ENCODE measurements at regions not wholly inside any gene's neighbourhood (a gene's known extent, or its start where the extent isn't known, plus 50 kb on each side); places are given as distances from the start of the nearest gene placed in this dataset.

DNA sequence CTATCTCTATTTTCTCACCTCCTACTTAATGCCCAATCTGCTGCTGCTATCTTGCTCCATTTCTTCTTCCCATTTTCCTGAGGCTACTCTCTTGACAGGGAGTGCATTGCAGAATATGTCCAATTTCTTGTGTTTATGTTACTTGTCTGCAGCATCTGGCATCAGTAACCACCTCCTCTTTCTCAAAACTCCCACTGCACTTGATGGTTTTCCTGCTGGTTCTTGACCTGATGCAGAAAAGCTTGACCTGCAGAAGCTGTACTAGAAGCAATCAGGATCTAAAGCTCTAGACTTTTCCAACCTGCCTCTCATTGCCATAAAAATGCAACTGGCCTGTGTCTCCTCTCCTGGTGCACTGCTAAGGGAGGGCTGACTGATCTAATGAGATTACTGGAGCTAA lies 287.8 kb downstream of the ZEB1 start:
- DNase-seq (ENCODE audit: low spot score): no peak

DNA sequence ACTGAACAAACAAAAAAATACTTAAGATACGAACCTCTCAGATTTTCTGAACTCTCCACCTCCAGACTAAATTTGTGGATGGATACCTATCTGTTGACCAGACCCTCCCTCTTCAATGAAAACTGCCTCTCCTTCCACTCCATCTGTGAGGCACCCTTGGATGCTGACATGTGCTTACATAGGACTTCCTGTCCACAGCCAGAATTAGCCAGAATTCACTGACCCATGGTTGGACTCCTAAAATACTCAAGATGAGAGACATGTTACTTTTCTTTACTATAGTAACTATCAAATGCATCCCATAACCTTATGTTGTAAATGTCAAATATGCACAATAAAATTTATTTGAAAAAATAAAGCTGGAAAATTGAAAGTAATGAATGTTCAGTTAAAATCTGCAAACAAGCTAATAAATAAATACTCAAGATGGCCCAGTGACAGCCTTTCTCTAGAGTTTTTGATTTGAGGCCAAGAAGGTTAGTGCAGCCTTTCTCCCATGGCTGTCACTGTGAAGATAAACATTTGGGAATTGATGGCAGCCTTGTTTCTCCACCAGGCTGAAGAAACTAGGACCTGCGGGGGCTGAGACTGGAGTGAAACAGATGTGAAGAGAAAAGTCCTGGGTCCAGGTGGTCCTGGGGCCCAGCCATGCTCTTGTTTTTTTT lies 287.0 kb downstream of the ZEB1 start:
- no peak for DNase-seq (ENCODE audit: low spot score)

DNA sequence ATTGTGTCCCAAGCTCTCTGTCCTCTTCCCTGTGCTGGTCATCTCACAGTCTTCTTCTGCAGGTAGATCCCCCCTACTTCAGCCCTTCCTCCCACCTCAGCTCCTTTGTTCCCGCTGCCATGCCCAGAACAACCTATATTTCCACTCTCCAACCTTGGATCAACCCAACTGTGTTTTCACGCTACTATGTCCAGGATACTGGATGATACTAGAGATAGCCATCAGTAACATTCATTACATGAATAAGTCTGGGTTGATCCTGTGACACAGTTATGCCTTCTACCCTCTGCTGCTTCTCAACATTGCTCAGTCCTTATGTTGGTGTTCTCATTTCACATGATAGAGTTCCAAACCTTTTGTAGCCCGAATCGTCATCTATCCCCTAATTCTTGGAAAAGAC lies 286.4 kb downstream of the ZEB1 start:
- DNase-seq (ENCODE audit: low spot score): no peak

DNA sequence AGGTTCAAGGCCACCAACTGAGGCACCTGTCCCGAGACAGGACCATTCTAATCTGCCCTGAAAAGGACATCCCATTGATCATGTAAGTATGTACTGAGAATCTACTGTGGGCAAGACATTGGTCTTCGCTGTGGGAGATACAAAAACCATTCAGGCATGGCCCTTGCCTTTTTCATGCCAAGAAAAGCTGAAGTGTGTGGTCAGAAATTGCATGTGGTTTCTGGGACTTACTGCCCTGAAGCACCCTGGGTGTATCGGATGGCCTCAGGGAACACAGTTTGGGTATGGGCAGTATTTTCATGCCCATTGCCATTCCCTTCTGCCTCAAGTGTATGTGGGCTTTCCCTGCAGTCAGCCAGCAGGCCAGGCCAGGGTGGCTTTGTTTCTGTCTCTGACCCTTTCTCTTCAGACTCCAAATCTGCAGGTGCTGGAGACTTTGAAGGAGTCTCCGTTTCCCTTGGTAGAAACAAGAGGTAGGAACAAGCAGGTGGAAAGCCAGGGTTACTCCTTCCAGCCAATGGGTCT lies 285.7 kb downstream of the ZEB1 start:
- DNase-seq (ENCODE audit: low spot score): no peak

DNA sequence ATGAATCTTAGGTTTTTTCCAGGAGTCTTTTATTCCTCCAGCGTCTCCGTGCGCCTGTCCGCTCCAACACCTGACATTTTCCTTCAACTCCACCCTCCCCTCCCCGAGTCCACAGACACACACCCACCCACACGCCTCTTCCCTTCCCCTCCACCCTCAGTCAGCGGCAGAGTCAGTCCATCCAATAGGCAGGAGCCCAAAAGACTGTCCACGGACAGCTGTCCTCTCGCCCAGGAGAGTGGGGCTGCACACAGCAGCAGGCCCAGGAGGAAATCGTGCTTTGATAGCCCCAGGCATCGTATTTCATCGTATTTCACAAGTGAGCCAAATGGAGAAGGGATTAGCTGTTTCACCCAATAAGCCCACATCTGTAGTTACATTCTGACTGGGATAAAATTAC lies 285.1 kb downstream of the ZEB1 start:
- no peak for DNase-seq (ENCODE audit: low spot score)

GRCh38 chr10:31603235-31604087 lies 284.4 kb downstream of the ZEB1 start:
- peak; percentile 92 for DNase-seq (ENCODE audit: low spot score)

- DNase-seq (ENCODE audit: low spot score): no peak
Observed at GRCh38 chr10:31602541-31603234, 283.7 kb downstream of the ZEB1 start.

DNA sequence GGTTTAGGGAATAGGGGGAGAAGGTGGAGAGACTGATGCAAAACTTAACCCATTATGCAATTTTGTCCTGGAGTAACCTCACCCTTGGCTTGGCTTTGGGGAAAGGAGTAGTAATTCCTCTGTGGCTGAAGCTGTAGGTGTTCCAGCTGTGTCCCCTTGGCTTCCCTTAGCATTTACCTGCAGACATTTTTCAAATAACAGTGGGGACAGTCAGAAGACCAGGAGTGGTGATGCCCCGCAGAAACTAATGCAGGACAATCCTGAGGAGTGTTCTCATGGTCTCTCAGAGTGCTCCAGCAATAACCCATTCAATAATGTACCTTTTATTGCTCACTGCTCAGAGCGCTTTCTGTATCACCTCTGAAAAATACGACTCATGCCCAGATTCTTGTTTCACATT lies 282.1 kb downstream of the ZEB1 start:
- DNase-seq (ENCODE audit: low spot score): no peak

DNA sequence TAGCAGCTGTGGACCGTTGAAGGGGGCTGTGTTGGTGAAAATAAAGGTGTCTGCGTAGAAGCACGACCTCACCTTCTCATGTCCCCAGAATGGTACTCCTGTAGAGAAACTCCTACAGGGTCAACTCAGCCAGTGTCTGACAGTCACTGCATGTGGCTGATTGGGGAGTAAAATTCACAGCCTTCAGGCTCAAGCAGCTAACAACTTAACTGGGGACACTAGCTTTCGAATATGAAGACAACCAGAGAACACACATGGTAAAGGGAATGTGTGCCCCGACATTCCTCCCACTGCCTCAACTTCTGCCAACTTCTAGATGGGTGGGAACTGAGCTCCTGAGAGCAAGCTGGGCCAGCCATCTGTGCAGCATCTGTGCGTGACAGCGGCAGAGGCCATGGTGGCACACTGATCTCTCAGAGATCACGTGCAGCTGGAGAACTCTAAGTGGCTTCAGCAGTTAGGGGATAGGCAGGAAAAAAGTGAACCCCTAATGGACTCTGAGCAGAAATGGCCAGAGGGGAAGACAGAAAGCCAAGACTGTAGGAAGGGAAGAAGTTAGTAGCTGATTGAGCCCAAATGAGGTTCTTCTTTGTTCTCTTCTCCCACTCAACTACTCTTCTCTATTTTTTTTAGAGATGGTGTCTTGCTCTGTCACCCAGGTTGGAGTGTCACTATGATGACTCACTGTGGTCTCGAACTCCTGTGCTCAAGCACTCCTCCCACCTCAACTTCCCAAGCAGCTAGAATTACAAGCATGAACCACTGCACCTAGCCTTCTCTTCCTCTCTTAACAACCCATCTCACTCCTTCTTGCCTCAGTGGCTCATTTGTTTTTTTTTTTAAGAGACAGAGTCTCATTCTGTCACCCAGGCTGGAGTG lies 280.8 kb downstream of the ZEB1 start:
- DNase-seq (ENCODE audit: low spot score): no peak

DNA sequence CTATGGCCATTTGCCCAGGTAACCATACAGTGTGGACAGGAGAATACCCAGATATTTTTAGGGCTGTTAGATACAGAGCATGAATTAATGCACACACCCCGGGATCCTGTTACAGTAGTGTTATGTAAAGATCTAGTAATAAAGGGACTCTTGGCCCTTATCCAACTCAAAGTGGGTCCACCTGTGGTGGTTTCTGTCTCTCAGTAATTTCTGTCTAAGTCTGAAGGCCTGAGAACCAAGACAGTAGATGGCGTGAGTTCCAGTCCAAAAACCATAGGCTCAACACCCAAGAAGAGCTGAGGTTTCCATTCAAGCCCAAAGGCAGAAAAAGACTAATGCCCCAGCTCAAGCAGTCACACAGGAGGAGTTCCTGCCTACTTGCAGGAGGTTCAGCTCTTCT lies 277.7 kb downstream of the ZEB1 start:
- DNase-seq (ENCODE audit: low spot score): no peak

GRCh38 chr10:31595992-31596391 lies 277.0 kb downstream of the ZEB1 start:
- DNase-seq (ENCODE audit: low spot score): no peak

GRCh38 chr10:31594347-31594873 lies 275.4 kb downstream of the ZEB1 start:
- DNase-seq (ENCODE audit: low spot score): no peak

DNA sequence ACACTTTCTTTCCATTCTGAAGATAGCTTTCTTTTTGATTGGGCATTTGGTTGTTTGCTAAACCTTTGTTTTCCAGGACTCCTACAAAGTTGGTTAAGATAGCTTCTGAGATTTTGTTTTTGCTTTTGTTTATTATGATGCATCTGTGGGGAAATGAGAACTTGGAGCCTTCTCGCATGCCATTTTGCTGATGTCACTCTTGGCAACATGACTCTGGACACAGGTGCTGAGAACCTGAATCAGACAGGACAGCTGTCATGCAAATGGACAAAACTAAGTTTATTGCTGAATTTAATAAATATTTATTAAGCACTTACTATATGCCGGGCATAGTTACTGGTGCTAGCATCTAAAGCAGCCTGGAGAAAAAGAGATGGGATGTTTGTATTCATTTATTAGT lies 274.1 kb downstream of the ZEB1 start:
- no peak for DNase-seq (ENCODE audit: low spot score)

DNA sequence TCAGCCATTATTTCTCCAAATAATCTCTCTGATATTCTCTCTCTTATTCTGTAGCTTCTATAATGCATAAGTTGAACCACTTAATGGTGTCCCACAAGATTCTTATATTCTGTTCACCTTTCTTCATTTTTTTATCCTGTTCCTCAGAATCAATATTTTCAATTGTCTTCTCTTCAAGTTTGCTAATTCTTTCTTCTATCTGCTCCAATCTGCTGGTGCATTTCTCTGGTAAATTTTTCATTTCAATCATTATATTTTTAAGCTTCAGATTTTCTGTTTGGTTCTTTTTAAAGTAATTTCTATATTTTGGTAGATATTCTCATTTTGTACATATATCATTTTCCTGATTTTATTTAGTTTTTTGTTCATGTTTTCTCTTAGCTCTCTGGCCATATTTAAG lies 272.6 kb downstream of the ZEB1 start:
- DNase-seq (ENCODE audit: low spot score): no peak

- no peak for DNase-seq (ENCODE audit: low spot score)
Observed at GRCh38 chr10:31590023-31590800, 271.2 kb downstream of the ZEB1 start.

DNA sequence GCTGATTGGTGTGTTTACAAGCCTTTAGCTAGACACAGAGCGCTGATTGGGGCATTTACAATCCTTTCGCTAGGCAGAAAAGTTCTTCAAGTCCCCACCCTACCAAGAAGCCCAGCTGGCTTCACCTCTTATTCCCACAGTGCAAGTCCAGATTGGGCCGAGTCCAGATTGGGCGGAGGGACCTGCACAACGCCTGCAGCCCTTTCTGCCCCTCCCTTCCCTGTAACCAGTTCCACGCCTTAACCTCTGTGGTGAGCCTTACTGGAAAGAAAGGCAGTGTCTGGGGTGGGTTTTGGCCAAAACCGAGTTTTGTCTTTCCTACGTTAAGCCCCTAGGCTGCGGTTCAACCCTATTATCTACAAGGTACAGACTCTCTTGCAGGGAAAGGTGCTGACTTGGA lies 268.7 kb downstream of the ZEB1 start:
- no peak for DNase-seq (ENCODE audit: low spot score)

DNA sequence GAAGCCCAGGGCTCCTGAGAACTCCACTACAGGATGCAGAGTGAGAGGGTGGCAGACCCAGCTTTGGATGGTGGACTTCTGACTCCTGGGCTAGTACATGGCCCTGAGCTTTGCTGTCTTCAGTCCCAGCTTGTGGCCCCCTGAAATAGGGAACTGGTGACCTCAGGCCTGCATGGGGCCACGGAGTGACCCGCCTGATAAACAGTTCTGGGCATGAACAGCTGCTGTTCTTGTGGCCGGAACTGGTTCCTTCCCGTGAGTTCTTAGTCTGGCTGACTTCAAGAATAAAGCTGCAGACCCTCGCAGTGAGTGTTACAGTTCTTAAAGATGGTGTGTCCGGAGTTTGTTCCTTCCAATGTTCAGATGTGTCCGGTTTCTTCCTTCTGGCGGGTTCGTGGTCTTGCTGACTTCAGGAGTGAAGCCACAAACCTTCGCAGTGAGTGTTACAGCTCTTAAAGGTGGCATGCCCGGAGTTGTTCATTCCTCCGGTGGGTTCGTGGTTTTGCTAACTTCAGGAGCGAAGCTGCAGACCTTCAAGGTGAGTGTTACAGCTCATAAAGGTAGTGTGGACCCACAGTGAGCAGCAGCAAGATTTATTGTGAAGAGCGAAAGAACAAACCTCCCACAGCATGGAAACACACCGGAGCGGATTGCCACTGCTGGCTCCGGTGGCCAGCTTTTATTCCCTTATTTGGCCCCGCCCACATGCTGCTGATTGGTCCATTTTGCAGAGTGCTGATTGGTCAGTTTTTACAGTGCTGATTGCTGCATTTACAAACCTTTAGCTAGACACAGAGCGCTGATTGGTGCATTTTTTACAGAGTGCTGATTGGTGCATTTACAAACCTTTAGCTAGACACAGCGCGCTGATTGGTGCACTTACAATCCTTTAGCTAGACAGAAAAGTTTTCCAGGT lies 268.0 kb downstream of the ZEB1 start:
- no peak for DNase-seq (ENCODE audit: low spot score)

DNA sequence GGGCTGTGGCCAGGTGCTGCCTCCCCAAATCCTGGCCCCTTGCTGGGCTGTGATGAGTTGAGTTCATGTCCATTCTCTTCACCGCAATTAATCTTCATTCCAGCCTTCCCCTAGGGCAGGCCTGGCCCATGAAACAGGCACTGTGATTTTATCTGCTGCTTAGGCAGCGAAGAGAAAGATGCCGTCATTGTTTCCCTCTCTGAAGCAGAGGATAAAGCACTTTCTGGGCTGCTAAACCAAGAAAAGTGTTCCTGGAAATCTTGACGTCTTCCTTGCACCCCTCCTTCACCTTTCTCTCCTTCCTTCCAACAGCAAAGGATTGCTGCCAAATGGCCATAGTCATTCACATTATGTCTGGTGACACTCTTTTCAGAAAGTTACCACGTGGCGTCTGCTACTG lies 265.9 kb downstream of the ZEB1 start:
- no peak for DNase-seq (ENCODE audit: low spot score)

- no peak for DNase-seq (ENCODE audit: low spot score)
Observed at GRCh38 chr10:31584098-31584631, 265.1 kb downstream of the ZEB1 start.
